SU-DHL-6 (cell line): ENCODE measurements at regions not wholly inside any gene's neighbourhood (a gene's known extent, or its start where the extent isn't known, plus 50 kb on each side); places are given as distances from the start of the nearest gene placed in this dataset.

Source experiments
- H2AFZ ChIP-seq: fragments of 200-600 bp; sonication (generic); 2 replicates; pipeline ENCODE4 v1.6.1; 2014; ENCODE audit warnings: low read depth, mild to moderate bottlenecking, moderate library complexity, mixed read lengths, antibody characterized with exemption, low read length; ENCODE audit not compliant: severe bottlenecking
- H3F3A ChIP-seq: fragments of 200-600 bp; shearing (Covaris generic); 2 replicates; pipeline ENCODE4 v1.6.0; 2016; ENCODE audit warnings: antibody characterized with exemption, mild to moderate bottlenecking; ENCODE audit not compliant: insufficient read depth
- H3K27ac ChIP-seq: fragments of 200-600 bp; sonication (generic); 2 replicates; pipeline ENCODE4 v1.5.1; 2016; ENCODE audit warnings: low read depth, mild to moderate bottlenecking, low read length, moderate library complexity, mixed read lengths
- H3K27me3 ChIP-seq: fragments of 200-600 bp; sonication (generic), shearing (Covaris generic); 2 replicates; pipeline ENCODE4 v1.6.0; 2014; ENCODE audit warnings: mild to moderate bottlenecking, low read length
- H3K36me3 ChIP-seq: fragments of 200-600 bp; sonication (generic); 2 replicates; pipeline ENCODE4 v1.6.1; 2014; ENCODE audit warnings: mild to moderate bottlenecking, low read length, mixed read lengths
- H3K4me2 ChIP-seq: fragments of 300-600, 200-600 bp; shearing (Covaris generic), sonication (generic); 2 replicates; pipeline ENCODE4 v1.6.0; 2014; ENCODE audit warnings: low read length, low read depth, mild to moderate bottlenecking; ENCODE audit not compliant: poor library complexity, severe bottlenecking
- H3K4me3 ChIP-seq: fragments of 200-600 bp; sonication (generic); 2 replicates; pipeline ENCODE4 v1.5.1; 2014; ENCODE audit warnings: antibody characterized with exemption, low read length, mild to moderate bottlenecking, mixed read lengths; ENCODE audit not compliant: insufficient read depth, poor library complexity, severe bottlenecking
- H3K79me2 ChIP-seq: fragments of 200-600 bp; sonication (generic); 2 replicates; pipeline ENCODE4 v1.6.1; 2014; ENCODE audit warnings: mild to moderate bottlenecking, low read length, moderate library complexity; ENCODE audit not compliant: insufficient read depth
- H3K9ac ChIP-seq: fragments of 200-600 bp; sonication (generic); 2 replicates; pipeline ENCODE4 v1.7.0; 2014; ENCODE audit warnings: mild to moderate bottlenecking, low read length
- H3K9me2 ChIP-seq: fragments of 200-600 bp; sonication (generic); replicated peaks from 2 replicates; pipeline ENCODE4 v1.6.1; 2014; ENCODE audit warnings: low read length; ENCODE audit not compliant: insufficient read depth
- H3K9me3 ChIP-seq: fragments of 200-600 bp; sonication (generic); 2 replicates; pipeline ENCODE4 v1.6.1; 2014; ENCODE audit warnings: low read length, mixed read lengths; ENCODE audit not compliant: insufficient read depth
- H4K20me1 ChIP-seq: fragments of 200-600 bp; sonication (generic); 2 replicates; pipeline ENCODE4 v1.6.1; 2014; ENCODE audit warnings: low read depth, mild to moderate bottlenecking, antibody characterized with exemption, low read length, moderate library complexity, mixed read lengths
- EZH2phosphoT487 ChIP-seq: fragments of 200-600 bp; sonication (generic), shearing (Covaris generic); conservative IDR thresholded peaks from 2 replicates; pipeline ENCODE4 v1.6.1; 2018; ENCODE audit warnings: mild to moderate bottlenecking, antibody characterized with exemption, low read length, moderate library complexity, mixed read lengths
- TF ChIP-seq, protein P1 (sequence below): fragments of 200-600 bp; sonication (generic); IDR thresholded peaks from one replicate; pipeline ENCODE4 v1.5.1; 2017; ENCODE audit warnings: antibody characterized with exemption, mild to moderate bottlenecking, low read length, moderate library complexity; ENCODE audit not compliant: insufficient read depth, poor library complexity, severe bottlenecking

DNA sequence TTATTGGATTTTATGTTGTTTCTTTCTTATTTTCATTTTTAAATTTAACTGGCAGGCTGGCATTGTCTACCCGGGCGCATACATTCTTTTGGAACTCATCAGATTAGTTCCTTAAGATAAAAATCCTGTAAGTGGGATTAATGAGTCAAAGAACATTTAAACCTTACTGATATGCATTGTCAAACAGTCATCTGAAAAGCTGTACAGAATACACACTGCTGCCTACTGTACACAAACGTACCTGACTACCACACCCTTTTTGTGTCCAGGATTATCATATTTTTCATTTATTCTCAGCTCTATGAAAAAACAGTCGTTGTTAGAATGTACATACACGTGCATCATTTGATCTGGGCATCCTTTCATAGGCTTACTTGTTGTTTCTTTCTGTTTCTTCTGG lies 358.3 kb downstream of the EFNB2 start:
- no peak overlapping the region for H3K9ac ChIP-seq
- H3K27ac ChIP-seq, result no peak overlapping the region
- H3K9me2 ChIP-seq, result no peaks in the 10 kb centered on the region
- TF ChIP-seq EZH2phosphoT487, result no peak
- TF ChIP-seq, protein P1, sequence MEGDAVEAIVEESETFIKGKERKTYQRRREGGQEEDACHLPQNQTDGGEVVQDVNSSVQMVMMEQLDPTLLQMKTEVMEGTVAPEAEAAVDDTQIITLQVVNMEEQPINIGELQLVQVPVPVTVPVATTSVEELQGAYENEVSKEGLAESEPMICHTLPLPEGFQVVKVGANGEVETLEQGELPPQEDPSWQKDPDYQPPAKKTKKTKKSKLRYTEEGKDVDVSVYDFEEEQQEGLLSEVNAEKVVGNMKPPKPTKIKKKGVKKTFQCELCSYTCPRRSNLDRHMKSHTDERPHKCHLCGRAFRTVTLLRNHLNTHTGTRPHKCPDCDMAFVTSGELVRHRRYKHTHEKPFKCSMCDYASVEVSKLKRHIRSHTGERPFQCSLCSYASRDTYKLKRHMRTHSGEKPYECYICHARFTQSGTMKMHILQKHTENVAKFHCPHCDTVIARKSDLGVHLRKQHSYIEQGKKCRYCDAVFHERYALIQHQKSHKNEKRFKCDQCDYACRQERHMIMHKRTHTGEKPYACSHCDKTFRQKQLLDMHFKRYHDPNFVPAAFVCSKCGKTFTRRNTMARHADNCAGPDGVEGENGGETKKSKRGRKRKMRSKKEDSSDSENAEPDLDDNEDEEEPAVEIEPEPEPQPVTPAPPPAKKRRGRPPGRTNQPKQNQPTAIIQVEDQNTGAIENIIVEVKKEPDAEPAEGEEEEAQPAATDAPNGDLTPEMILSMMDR, result no peak
- H3K4me2 ChIP-seq, result no peak overlapping the region
- no peak overlapping the region for H2AFZ ChIP-seq
- H3K27me3 ChIP-seq, result no peaks in the 10 kb centered on the region
- no peaks in the 10 kb centered on the region for H3K9me3 ChIP-seq
- H4K20me1 ChIP-seq, result no peaks in the 10 kb centered on the region
- H3K79me2 ChIP-seq, result no peaks in the 10 kb centered on the region
- no peaks in the 10 kb centered on the region for H3K36me3 ChIP-seq
- H3K4me3 ChIP-seq, result no peak overlapping the region
- no peaks in the 10 kb centered on the region for H3F3A ChIP-seq

DNA sequence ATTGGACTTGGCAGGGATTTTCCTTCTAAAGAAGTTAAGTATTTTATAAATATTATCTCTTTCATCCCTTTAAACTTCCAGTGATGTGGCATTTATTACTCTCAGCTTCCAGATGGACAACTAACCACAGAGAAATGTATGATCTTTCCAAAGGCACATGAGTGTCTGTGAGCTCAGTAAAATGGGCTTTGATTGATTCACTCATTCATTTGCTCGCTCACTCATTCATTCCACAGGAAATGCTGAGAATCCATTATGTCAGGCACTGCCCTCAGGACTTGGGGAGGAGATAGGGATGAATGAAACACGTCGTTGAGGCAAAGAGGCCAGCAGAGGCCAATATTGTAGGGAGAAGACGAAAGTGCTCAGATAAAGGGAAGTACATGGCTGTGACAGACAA lies 359.3 kb downstream of the EFNB2 start:
- Histone ChIP-seq H3F3A (no peaks in the 10 kb centered on the region), H3K36me3 (no peaks in the 10 kb centered on the region), H3K9me2 (no peaks in the 10 kb centered on the region), H4K20me1 (no peaks in the 10 kb centered on the region), H2AFZ (no peak overlapping the region), H3K79me2 (no peaks in the 10 kb centered on the region), H3K4me2 (no peak overlapping the region), H3K27me3 (no peaks in the 10 kb centered on the region), H3K9me3 (no peaks in the 10 kb centered on the region), H3K9ac (no peak overlapping the region), H3K27ac (no peak overlapping the region), H3K4me3 (no peak overlapping the region)
- TF ChIP-seq, protein P1, result no peak
- TF ChIP-seq EZH2phosphoT487, result no peak

DNA sequence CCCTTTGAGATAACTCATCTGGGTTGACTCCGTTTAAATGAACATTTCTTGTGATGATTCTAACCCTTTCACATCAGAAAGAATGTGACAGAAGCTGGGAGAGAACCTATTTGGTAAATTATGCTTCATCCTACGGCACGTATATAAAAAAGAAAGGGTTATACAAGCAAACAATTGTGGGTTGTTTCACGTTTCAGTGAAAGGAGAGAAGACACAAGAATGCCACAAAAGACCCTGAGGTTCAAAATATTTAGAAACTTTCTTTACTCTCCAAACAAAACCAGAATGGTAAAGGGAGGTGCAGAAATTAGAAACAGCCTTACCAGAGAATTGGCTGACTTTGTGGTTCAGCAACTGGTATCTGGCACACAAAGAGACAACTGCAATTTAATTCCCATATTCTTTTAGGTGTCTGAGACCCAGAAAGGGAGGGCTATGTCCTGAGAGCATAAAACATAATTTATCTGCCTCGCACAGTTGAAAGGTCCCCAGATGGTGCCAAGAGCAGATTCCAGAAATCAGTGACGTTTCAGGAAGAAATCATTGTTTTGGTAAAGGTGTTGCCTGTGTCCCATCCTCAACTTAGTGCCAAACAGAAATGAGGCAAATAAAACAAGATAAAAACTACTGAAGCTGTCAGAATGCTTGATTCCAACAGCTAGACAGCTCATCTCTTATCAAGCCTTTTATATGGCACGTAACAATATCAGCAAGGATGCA lies 361.4 kb downstream of the EFNB2 start:
- no peaks in the 10 kb centered on the region for H3K27me3 ChIP-seq
- H2AFZ ChIP-seq, result no peak overlapping the region
- no peak overlapping the region for H3K4me2 ChIP-seq
- H3F3A ChIP-seq, result no peaks in the 10 kb centered on the region
- H3K9me3 ChIP-seq, result no peaks in the 10 kb centered on the region
- H3K79me2 ChIP-seq, result no peaks in the 10 kb centered on the region
- no peak overlapping the region for H3K27ac ChIP-seq
- H3K36me3 ChIP-seq, result no peaks in the 10 kb centered on the region
- no peaks in the 10 kb centered on the region for H4K20me1 ChIP-seq
- H3K4me3 ChIP-seq, result no peak overlapping the region
- H3K9me2 ChIP-seq, result no peaks in the 10 kb centered on the region
- TF ChIP-seq, protein P1, result no peak
- TF ChIP-seq EZH2phosphoT487, result no peak
- H3K9ac ChIP-seq, result no peak overlapping the region
